Spleen (tissue), 7 donors: ENCODE measurements at regions not wholly inside any gene's neighbourhood (a gene's known extent, or its start where the extent isn't known, plus 50 kb on each side); places are given as distances from the start of the nearest gene placed in this dataset.

Experiments used
- CTCF ChIP-seq, 11 experiments: fragments of 200-600 bp in 7 of 11; fragments of 450-650 bp in 4 of 11; sonication (generic) in 4 of 11; IDR thresholded peaks in 8 of 11; conservative IDR thresholded peaks in 3 of 11; 1 replicate in 7 of 11; 2 replicates in 4 of 11; pipeline versions ENCODE4 v1.4.0 to v1.8.0; 2016 to 2021; ENCODE audit warnings: antibody characterized with exemption in 11 of 11, inconsistent platforms in 4 of 11, mild to moderate bottlenecking in 1 of 11
- POLR2A ChIP-seq, 3 donors: fragments of 450-650 bp; IDR thresholded peaks; one replicate each; pipeline ENCODE4 v1.5.1; 2017; ENCODE audit warnings: antibody characterized with exemption in 3 of 3, mild to moderate bottlenecking in 1 of 3
- POLR2AphosphoS5 ChIP-seq, 3 donors: sonication (generic); formaldehyde crosslinking; IDR thresholded peaks; one replicate each; pipeline ENCODE4 v1.5.1; 2017; ENCODE audit warnings: antibody characterized with exemption in 3 of 3
- donor health status: DM: no; HTN: no; CAD: no; lungs with moderate emphysema.
- donor health status: DM: no; HTN: no; CAD: no.
- donor health status: DM: no; HTN: no; CAD: no.

DNA sequence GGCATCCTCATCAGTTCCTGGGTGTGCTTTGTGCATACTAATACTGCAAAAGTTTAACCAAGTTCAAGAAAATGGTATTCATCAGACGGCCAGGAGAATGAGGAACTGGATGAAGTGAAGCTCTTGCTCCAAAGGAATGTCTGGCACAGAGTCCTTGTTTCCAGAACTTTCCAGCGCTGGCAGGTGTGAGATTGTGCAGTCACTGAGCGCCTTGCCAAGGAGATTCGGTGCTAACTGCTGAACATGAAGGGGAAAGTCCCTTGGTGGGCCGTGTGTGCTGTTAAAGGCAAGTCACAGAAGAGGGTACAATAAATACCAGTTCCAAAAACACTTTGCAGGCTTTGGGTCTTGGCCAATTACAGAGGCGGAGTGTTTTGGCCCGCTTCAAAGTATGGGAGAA is 262.3 kb upstream of the SOX4 start:
- TF ChIP-seq POLR2AphosphoS5 (IDR thresholded peaks at IDR 0.05) = no peak
- no peak for TF ChIP-seq CTCF (IDR thresholded peaks at IDR 0.05 in 8 of 11, conservative IDR thresholded peaks at IDR 0.05 in 3 of 11)
- TF ChIP-seq POLR2A (IDR thresholded peaks at IDR 0.05) = no peak
